GM12873 (cell line): ENCODE measurements at regions not wholly inside any gene's neighbourhood (a gene's known extent, or its start where the extent isn't known, plus 50 kb on each side); places are given as distances from the start of the nearest gene placed in this dataset.

Experiments
- CTCF ChIP-seq: IDR thresholded peaks from 2 replicates; pipeline ENCODE4 v1.5.1; 2012; ENCODE audit warnings: low read depth, mild to moderate bottlenecking, moderate library complexity, low read length, control low read depth; ENCODE audit not compliant: insufficient read depth; ENCODE audit errors: missing control alignments

- TF ChIP-seq CTCF: no peak
Measured at GRCh38 chr11:15795378-15795777, 561.0 kb downstream of the SOX6 start.

GRCh38 chr11:15800111-15800800 is 556.1 kb downstream of the SOX6 start:
- TF ChIP-seq CTCF: no peak

GRCh38 chr11:15801126-15801525 is 555.2 kb downstream of the SOX6 start:
- TF ChIP-seq CTCF: no peak

GRCh38 chr11:15801616-15802015 is 554.7 kb downstream of the SOX6 start:
- no peak for TF ChIP-seq CTCF

- no peak for TF ChIP-seq CTCF
Measured at GRCh38 chr11:15805726-15806125, 550.6 kb downstream of the SOX6 start.

- TF ChIP-seq CTCF: no peak
Measured at GRCh38 chr11:15806217-15806616, 550.1 kb downstream of the SOX6 start.

- no peak for TF ChIP-seq CTCF
Measured at GRCh38 chr11:15807827-15808226, 548.5 kb downstream of the SOX6 start.

GRCh38 chr11:15810082-15810481 is 546.3 kb downstream of the SOX6 start:
- no peak for TF ChIP-seq CTCF
